Activated CD4-positive, alpha-beta T cell treated with anti-CD3 and anti-CD28 coated beads, Interleukin-2, amount 10 ng/mL, durations not matched to agents 24 days and 14 days (primary cell): ENCODE measurements at regions not wholly inside any gene's neighbourhood (a gene's known extent, or its start where the extent isn't known, plus 50 kb on each side); places are given as distances from the start of the nearest gene placed in this dataset.
"Not testable (repeated sequence)": the region's sequence is repeated elsewhere in the genome, so short reads cannot be mapped to it uniquely, and the experiment has no call there.

Experiments used
- DNase-seq: peaks from one replicate; pipeline ENCODE4 v3.0.0; 2022
- H3K27ac Mint-ChIP-seq: one replicate; pipeline ENCODE4 v1.8.0; 2022; ENCODE audit warnings: mild to moderate bottlenecking, mixed read lengths
- H3K27me3 Mint-ChIP-seq: one replicate; pipeline ENCODE4 v1.8.0; 2022; ENCODE audit warnings: mixed read lengths
- H3K36me3 Mint-ChIP-seq: one replicate; pipeline ENCODE4 v1.8.0; 2022; ENCODE audit warnings: low read depth, mild to moderate bottlenecking, mixed read lengths
- H3K4me1 Mint-ChIP-seq: one replicate; pipeline ENCODE4 v1.8.0; 2021; ENCODE audit warnings: mixed read lengths
- H3K4me3 Mint-ChIP-seq: one replicate; pipeline ENCODE4 v1.8.0; 2022; ENCODE audit warnings: mild to moderate bottlenecking, moderate library complexity, mixed read lengths
- H3K9me3 Mint-ChIP-seq: one replicate; pipeline ENCODE4 v1.8.0; 2021; ENCODE audit warnings: mixed read lengths
- intact Hi-C: fragments of 100-400 bp; cut with micrococcal nuclease; formaldehyde crosslinking; loops from one replicate; pipeline ENCODE4 v1.15.1; 2023

DNA sequence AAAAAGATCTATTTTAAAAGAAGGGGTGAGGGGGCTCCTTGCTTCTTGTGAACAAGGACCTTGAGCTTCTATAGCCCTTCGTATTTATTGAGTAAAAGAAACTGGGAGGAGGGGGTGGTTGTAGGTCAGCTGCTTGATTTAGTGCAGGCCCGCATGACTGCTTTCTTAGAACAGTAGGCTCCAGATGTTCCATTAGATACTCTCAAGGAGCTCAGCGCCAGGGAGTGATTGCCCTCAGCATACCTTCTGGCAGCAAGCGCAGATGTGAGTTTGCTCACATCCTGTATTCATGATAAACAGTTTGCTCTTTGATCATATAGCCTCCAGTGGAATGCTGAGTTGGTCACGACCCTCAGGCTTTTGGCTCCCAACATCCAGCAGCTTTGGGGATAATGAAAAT lies 108.9 kb upstream of the XPO1 start:
- Mint-ChIP-seq H3K9me3 (peaks cover 9% of the 10 kb centered on the region), H3K27ac (no peak overlapping the region)
- DNase-seq, result no peak

DNA sequence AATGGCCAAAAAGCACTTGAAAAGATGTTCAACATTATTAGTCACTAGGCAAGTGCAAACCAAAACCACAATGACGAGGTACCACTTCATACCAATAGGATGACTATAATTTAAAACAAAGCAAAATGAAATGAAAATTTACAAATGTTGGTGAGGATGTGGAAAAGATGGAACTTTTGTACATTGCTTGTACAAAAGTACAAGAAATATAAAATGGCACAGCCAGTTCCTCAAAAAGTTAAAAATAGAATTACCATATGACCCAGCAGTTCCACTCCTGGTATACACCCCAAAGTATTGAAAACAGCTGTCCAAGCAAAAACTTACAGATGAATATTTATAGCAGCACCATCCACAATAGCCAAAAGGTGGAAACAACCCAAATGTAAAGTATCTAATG lies 107.8 kb upstream of the XPO1 start:
- no peaks in the 10 kb centered on the region for H3K4me1 Mint-ChIP-seq
- H3K27ac Mint-ChIP-seq, result no peak overlapping the region
- H3K36me3 Mint-ChIP-seq, result no peaks in the 10 kb centered on the region
- H3K9me3 Mint-ChIP-seq, result peaks cover 9% of the 10 kb centered on the region
- intact Hi-C loops, result no loop called here
- no peak overlapping the region for H3K4me3 Mint-ChIP-seq
- no peaks in the 10 kb centered on the region for H3K27me3 Mint-ChIP-seq
- no peak for DNase-seq

More for the DNA sequence above, 108.9 kb upstream of the XPO1 start:
- H3K27me3 Mint-ChIP-seq, result no peaks in the 10 kb centered on the region
- intact Hi-C loops, result no loop called here
- H3K4me1 Mint-ChIP-seq, result no peaks in the 10 kb centered on the region
- H3K4me3 Mint-ChIP-seq, result no peak overlapping the region
- no peaks in the 10 kb centered on the region for H3K36me3 Mint-ChIP-seq

DNA sequence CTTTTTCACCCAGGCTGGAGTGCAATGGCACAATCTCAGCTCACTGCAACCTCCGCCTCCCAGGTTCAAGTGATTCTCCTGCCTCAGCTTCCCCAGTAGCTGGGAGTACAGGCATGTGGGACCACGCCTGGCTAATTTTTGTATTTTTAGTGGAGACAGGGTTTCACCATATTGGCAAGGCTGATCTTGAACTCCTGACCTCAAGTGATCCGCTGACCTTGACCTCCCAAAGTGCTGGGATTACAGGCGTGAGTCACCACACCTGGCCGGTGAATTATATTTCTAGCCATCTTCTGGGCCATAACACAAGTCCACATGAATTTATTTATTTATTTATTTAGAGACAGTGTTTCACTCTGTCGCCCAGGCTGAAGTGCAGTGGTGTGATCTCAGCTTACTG lies 105.0 kb upstream of the XPO1 start:
- H3K4me1 Mint-ChIP-seq, H3K4me3 Mint-ChIP-seq, H3K9me3 Mint-ChIP-seq, DNase-seq, H3K27me3 Mint-ChIP-seq, H3K36me3 Mint-ChIP-seq, intact Hi-C loops, H3K27ac Mint-ChIP-seq: not testable (repeated sequence)

DNA sequence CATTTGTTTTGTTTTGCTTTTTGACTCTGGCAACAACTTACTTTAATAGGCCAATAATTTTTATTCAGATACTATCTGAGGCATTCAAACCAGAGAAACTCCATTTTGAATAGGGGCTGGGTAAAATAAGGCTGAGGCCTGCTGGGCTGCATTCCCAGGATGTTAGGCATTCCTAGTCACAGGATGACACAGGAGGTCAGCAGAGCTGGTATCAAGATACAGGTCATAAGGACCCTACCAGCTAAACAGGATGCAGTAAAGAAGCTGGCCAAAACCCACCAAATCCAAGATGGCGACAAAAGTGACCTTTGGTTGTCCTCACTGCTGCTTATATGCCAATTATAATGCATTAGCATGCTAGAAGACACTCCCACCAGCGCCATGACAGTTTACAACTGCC lies 102.2 kb upstream of the XPO1 start:
- Mint-ChIP-seq H3K9me3 (no peaks in the 10 kb centered on the region), H3K4me1 (no peaks in the 10 kb centered on the region), H3K27ac (no peak overlapping the region), H3K4me3 (no peak overlapping the region), H3K27me3 (no peaks in the 10 kb centered on the region), H3K36me3 (no peaks in the 10 kb centered on the region)
- no peak for DNase-seq
- intact Hi-C loops, result no loop called here

DNA sequence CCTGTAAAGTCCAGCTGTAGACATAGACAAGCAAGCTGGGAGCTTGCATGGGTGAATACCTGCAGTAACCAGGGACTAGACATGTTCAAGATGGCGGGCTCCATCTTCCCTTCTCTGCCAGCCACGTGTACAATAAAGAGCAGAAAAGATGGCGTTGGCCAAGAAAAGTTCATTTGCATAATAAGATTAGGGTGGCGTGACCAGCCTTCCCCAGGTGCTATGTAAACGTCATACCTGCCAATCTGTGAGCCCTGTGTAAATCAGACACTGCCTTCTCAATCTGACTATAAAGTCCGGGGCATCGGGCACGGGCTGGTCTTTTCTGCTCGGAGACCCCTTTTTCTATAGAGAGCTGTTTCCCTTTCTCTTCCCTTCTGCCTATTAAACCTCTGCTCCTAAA lies 101.6 kb upstream of the XPO1 start:
- Mint-ChIP-seq H3K27ac (no peak overlapping the region), H3K36me3 (no peaks in the 10 kb centered on the region), H3K27me3 (no peaks in the 10 kb centered on the region), H3K4me3 (no peak overlapping the region), H3K9me3 (no peaks in the 10 kb centered on the region), H3K4me1 (no peaks in the 10 kb centered on the region)
- intact Hi-C loops, result no loop called here
- no peak for DNase-seq

DNA sequence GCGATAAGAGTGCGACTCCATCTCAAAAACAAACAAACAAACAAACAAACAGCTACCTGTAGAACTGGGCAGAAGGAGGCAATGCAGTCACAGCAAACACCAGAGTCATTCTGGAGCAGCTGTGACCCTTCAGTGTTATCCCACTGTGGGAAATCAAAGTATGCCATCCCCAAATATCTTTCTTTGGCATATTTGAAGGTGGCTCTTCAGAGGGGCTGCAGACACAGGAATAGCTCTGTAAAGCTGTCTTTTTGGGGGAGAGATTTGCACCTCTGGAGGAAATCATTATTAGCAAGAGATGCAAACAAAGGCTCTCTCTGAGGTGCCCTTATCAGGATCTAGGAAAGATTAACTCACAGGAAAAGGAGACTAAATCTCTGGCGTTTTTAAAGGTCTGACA lies 98.5 kb upstream of the XPO1 start:
- no peaks in the 10 kb centered on the region for H3K4me1 Mint-ChIP-seq
- DNase-seq, result no peak
- no peaks in the 10 kb centered on the region for H3K36me3 Mint-ChIP-seq
- H3K27ac Mint-ChIP-seq, result no peak overlapping the region
- no peaks in the 10 kb centered on the region for H3K27me3 Mint-ChIP-seq
- no peaks in the 10 kb centered on the region for H3K9me3 Mint-ChIP-seq
- no peak overlapping the region for H3K4me3 Mint-ChIP-seq
- intact Hi-C loops, result no loop called here

DNA sequence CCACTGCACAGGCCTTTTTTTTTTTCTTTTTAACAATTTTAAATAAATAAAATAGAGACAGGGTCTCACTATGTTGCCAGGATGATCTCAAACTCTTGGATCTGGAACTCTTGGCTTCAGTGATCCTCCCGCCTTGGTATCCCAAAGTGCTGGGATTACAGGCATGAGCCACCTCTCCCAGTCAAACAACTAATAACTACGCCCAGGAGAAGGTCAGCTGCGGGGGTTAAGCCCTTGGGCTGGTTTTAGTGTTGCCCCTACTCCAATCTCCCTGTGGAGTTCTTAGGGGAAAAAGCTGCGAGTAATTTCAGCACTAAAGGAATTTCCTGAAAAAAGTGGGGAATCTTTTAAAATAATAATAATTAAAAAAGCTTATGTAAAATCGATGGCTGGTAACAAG lies 96.4 kb upstream of the XPO1 start:
- intact Hi-C loops, result no loop called here
- Mint-ChIP-seq H3K36me3 (no peaks in the 10 kb centered on the region), H3K27me3 (peaks cover 2% of the 10 kb centered on the region), H3K9me3 (no peaks in the 10 kb centered on the region), H3K27ac (no peak overlapping the region), H3K4me3 (no peak overlapping the region), H3K4me1 (no peaks in the 10 kb centered on the region)
- no peak for DNase-seq

DNA sequence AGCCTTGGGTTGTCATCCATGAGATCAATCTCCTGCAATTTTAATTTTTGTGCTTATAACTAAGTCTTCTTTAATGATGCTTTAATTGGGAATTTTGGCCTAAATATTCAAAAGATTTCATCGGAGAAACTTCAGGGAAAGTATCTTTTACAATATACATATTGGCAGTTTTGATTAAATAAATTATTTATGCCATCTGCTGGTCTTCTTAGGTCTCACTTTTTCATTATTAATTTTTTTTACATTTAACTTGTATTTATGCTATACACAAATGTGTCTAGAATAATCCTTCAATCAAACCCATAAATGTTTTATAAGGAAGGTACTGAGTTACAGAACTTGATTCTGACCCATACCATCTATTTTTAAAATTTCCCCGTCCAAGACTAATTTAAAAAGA lies 95.1 kb upstream of the XPO1 start:
- Mint-ChIP-seq H3K4me3 (no peak overlapping the region), H3K27me3 (peaks cover 2% of the 10 kb centered on the region), H3K4me1 (no peaks in the 10 kb centered on the region), H3K9me3 (no peaks in the 10 kb centered on the region), H3K36me3 (no peaks in the 10 kb centered on the region), H3K27ac (no peak overlapping the region)
- no peak for DNase-seq
- intact Hi-C loops, result no loop called here

DNA sequence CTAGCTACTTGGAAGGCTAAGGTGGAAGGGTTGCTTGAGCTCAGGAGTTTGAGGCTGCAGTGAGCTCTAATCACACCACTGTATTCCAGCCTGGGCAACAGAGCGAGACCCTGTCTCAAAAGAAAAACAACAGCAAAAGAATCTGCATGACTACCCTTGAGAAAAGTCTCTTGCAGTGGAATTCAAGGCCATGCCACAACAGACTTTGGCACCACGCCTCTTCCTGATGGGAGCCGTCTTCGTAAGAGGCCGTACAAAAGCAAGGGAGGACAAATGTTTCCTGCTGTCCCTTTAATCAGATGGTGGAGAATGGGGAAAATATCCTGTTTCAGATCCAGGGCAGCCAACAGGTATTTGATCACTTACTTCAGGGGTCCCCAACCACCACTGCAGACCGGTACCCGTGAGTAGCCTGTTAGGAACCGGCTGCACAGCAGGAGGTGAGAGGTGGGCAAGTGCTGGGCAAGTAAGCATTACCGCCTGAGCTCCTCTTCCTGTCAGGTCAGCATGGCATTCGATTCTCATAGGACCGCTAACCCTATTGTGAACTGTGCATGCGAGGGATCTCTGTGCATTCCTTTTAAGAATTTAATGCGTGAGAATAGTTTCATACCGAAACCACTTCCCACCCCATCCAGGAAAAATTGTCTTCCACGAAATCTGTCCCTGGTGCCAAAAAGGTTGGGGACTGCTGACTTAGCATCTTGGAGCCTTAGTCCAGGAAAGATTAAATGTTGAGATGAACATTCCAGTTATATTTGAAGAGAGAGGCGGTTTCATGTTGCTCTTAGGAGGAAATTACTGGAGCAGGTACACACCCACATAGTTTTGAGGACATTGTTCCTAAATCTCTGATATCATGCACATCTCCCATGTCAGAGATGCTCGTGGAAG lies 94.4 kb upstream of the XPO1 start:
- Mint-ChIP-seq H3K27me3 (peaks cover 2% of the 10 kb centered on the region), H3K36me3 (no peaks in the 10 kb centered on the region), H3K9me3 (no peaks in the 10 kb centered on the region), H3K4me1 (no peaks in the 10 kb centered on the region), H3K27ac (no peak overlapping the region), H3K4me3 (no peak overlapping the region)
- intact Hi-C loops, result no loop called here
- DNase-seq, result no peak

DNA sequence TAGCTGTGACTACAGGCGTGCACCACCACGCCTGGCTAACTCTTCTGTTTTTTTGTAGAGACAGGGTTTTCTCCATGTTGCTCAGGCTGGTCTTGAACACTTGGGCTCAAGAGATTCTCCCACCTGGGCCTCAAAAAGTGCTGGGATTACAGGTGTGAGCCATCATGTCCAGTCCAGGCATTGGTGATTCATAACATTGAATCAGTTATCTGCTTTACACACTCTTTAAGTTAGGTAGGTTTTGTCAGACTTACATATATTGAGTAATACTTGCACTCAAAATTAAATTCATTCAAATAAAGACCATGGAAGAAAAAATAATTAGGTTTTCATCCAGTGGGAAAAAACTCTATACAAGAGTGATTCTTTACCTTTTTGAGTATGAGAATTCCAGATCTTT lies 93.2 kb upstream of the XPO1 start:
- Mint-ChIP-seq H3K9me3 (no peaks in the 10 kb centered on the region), H3K27ac (no peak overlapping the region), H3K4me1 (no peaks in the 10 kb centered on the region), H3K36me3 (no peaks in the 10 kb centered on the region), H3K4me3 (no peak overlapping the region), H3K27me3 (peaks cover 2% of the 10 kb centered on the region)
- DNase-seq, result no peak
- intact Hi-C loops, result no loop called here

DNA sequence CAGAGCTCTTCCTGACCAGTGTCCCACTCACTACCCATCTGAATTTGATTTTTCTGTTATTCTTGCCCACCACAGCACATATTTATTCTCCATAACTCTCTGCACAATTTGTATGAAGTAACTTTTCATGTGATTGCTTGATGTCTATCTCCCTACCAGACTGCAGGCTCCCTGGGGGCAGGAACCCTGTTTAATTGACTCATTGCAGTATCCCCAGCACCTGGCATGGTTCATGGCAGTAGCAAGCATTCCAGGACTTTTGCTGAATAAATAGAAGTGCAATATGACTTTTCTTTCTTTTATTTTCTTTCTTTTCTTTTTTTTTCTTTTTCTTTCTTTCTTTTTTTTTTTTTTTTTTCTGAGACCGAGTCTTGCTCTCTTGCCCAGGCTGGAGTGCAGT lies 88.7 kb upstream of the XPO1 start:
- no peak overlapping the region for H3K27ac Mint-ChIP-seq
- H3K36me3 Mint-ChIP-seq, result no peaks in the 10 kb centered on the region
- DNase-seq, result no peak
- H3K4me1 Mint-ChIP-seq, result no peaks in the 10 kb centered on the region
- peaks cover 2% of the 10 kb centered on the region for H3K27me3 Mint-ChIP-seq
- intact Hi-C loops, result no loop called here
- no peak overlapping the region for H3K4me3 Mint-ChIP-seq
- peaks cover 4% of the 10 kb centered on the region for H3K9me3 Mint-ChIP-seq

DNA sequence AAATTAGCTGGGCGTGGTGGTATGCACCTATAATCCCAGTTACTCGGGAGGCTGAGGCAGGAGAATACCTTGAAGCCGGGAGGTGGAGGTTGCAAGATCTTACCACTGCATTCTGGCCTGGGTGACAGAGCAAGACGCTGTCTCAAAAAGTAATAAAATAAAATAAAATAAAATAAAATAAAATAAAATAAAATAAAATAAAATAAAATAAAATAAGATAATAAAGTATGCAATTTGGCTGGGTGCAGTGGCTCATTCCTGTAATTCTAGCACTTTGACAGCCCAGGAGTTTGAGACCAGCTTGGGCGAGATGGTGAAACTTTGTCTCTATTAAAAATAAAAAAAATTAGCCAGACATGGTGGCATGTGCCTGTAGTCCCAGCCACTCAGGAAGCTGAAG lies 85.6 kb upstream of the XPO1 start:
- no peak overlapping the region for H3K4me3 Mint-ChIP-seq
- intact Hi-C loops, result no loop called here

DNA sequence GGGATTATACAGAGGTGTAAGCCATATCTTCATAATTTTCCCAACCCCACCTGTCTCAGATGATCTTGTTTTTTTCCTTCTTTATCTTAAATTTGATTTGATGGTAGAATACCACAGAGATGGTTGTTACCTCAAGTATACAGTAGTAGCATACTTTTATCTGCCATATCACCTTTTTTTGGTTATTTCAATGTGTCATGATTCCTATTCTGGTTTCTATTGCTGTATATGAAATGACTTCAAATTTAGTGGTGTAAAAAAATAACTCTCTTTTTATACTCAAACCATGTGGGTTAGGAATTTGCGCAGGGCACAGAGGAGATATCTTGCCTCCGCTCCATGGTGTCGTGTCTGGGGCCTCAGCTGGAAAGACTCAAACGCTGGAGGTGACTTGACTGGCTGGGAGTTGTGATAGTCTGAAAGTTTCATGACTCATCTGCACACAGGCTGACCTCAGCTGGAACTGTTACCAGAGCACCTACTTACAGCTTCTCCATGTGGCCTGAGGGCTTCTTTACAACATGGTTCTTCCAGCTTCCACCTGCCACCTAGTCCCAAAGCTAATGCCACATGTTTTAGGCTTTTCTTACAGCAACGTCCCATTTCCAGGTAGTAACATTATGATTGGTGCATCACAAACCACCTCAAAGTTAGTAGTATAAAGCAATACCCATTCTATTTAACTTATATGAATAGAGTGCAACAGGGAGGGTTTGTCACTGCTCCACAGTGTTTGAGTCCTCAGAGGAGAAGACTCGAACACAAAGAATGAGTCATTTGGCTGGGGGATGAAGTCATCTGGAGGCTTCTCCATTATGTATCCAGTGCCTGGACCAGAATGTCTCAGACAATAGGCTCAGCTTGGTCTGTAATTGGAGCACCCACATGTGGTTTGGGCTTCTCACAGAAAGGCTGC lies 82.3 kb upstream of the XPO1 start:
- DNase-seq, result no peak
- no peak overlapping the region for H3K27ac Mint-ChIP-seq
- no peak overlapping the region for H3K4me3 Mint-ChIP-seq
- intact Hi-C loops, result no loop called here
- H3K4me1 Mint-ChIP-seq, result no peaks in the 10 kb centered on the region
- H3K9me3 Mint-ChIP-seq, result peaks cover 4% of the 10 kb centered on the region
- H3K27me3 Mint-ChIP-seq, result no peaks in the 10 kb centered on the region
- no peaks in the 10 kb centered on the region for H3K36me3 Mint-ChIP-seq

More for the DNA sequence above, 85.6 kb upstream of the XPO1 start:
- H3K4me1 Mint-ChIP-seq, result no peaks in the 10 kb centered on the region
- no peak for DNase-seq
- no peak overlapping the region for H3K27ac Mint-ChIP-seq
- no peaks in the 10 kb centered on the region for H3K36me3 Mint-ChIP-seq
- H3K27me3 Mint-ChIP-seq, result no peaks in the 10 kb centered on the region
- peaks cover 4% of the 10 kb centered on the region for H3K9me3 Mint-ChIP-seq

DNA sequence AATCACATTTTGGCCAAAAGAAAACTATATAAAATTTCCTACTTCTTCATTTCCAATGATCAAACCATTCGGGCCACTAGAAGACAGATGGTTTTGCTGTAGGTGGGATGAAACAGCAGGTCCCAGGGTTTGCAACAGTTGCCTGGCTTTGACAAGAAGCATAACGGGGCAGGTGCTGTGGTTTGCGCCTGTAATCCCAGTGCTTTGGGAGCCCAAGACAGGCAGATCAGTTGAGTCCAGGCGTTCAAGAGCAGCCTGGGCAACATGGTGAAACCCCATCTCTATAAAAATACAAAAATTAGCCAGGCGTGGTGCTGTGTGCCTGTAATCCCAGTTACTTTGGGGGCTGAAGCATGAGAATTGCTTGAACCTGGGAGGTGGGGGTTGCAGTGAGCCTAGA lies 81.4 kb upstream of the XPO1 start:
- H3K4me3 Mint-ChIP-seq, result no peak overlapping the region

More for the DNA sequence above, 81.4 kb upstream of the XPO1 start:
- intact Hi-C loops, result no loop called here
- H3K9me3 Mint-ChIP-seq, result peaks cover 3% of the 10 kb centered on the region
- H3K36me3 Mint-ChIP-seq, result no peaks in the 10 kb centered on the region
- no peak overlapping the region for H3K27ac Mint-ChIP-seq
- no peaks in the 10 kb centered on the region for H3K27me3 Mint-ChIP-seq
- no peak for DNase-seq
- H3K4me1 Mint-ChIP-seq, result no peaks in the 10 kb centered on the region
